ENCODE measurements at regions not wholly inside any gene's neighbourhood (a gene's known extent, or its start where the extent isn't known, plus 50 kb on each side); places are given as distances from the start of the nearest gene placed in this dataset.

- no peak for DNase-seq
- no peak for TF ChIP-seq CTCF (IDR thresholded peaks at IDR 0.05)
- TF ChIP-seq POLR2A (IDR thresholded peaks at IDR 0.05), result no peak
- Histone ChIP-seq H3K27me3 (no peaks in the 10 kb centered on the region), H3K4me3 (no peak overlapping the region), H3K27ac (no peak overlapping the region), H3K9me3 (no peaks in the 10 kb centered on the region), H3K4me1 (no peaks in the 10 kb centered on the region), H3K36me3 (ENCODE audit: low read depth, missing control alignments) (no peaks in the 10 kb centered on the region)
- intact Hi-C loops (cut with DNase I; ENCODE audit: low total_unique reads), result no loop called here
- 81 to 90% methylated on average over 19 to 20 of the region's 20 CpGs for WGBS, 2 donors
These were observed 87.7 kb upstream of the RTL6 start for GRCh38 chr22:44585559-44586350.

- H3K9me3 ChIP-seq, result no peaks in the 10 kb centered on the region
- 80 to 83% methylated on average over 7 of the region's 7 CpGs for WGBS, 2 donors
- TF ChIP-seq POLR2A (IDR thresholded peaks at IDR 0.05), result no peak
- TF ChIP-seq CTCF (IDR thresholded peaks at IDR 0.05), result no peak
- H3K27me3 ChIP-seq, result no peaks in the 10 kb centered on the region
- no peaks in the 10 kb centered on the region for H3K4me1 ChIP-seq
- no peak for DNase-seq
- H3K27ac ChIP-seq, result no peak overlapping the region
- no peak overlapping the region for H3K4me3 ChIP-seq
- intact Hi-C loops (cut with DNase I; ENCODE audit: low total_unique reads), result no loop called here
- H3K36me3 ChIP-seq (ENCODE audit: low read depth, missing control alignments), result no peaks in the 10 kb centered on the region
These were observed 86.3 kb upstream of the RTL6 start for GRCh38 chr22:44584256-44584902.

GRCh38 chr22:44583854-44584253 is 85.8 kb upstream of the RTL6 start:
- H3K4me3 ChIP-seq, result no peak overlapping the region
- H3K36me3 ChIP-seq (ENCODE audit: low read depth, missing control alignments), result no peaks in the 10 kb centered on the region
- H3K4me1 ChIP-seq, result no peaks in the 10 kb centered on the region
- no peaks in the 10 kb centered on the region for H3K9me3 ChIP-seq
- H3K27ac ChIP-seq, result no peak overlapping the region
- H3K27me3 ChIP-seq, result no peaks in the 10 kb centered on the region
- DNase-seq, result no peak
- TF ChIP-seq POLR2A (IDR thresholded peaks at IDR 0.05) (no peak), CTCF (IDR thresholded peaks at IDR 0.05) (no peak)
- WGBS, 2 donors, result 66 to 74% methylated on average over 10 to 12 of the region's 12 CpGs
- intact Hi-C loops (cut with DNase I; ENCODE audit: low total_unique reads), result no loop called here

- TF ChIP-seq POLR2A (IDR thresholded peaks at IDR 0.05), result no peak
- TF ChIP-seq CTCF (IDR thresholded peaks at IDR 0.05), result no peak
- WGBS, 2 donors, result 62 to 65% methylated on average over 15 of the region's 15 CpGs
- Histone ChIP-seq H3K36me3 (ENCODE audit: low read depth, missing control alignments) (no peaks in the 10 kb centered on the region), H3K27ac (no peak overlapping the region), H3K4me3 (no peak overlapping the region), H3K4me1 (no peaks in the 10 kb centered on the region), H3K9me3 (no peaks in the 10 kb centered on the region), H3K27me3 (no peaks in the 10 kb centered on the region)
- intact Hi-C loops (cut with DNase I; ENCODE audit: low total_unique reads), result no loop called here
- no peak for DNase-seq
These were observed 85.2 kb upstream of the RTL6 start for GRCh38 chr22:44583061-44583760.

Measured in testis (tissue), 2 donors.